ENCODE measurements at regions not wholly inside any gene's neighbourhood (a gene's known extent, or its start where the extent isn't known, plus 50 kb on each side); places are given as distances from the start of the nearest gene placed in this dataset.

DNA sequence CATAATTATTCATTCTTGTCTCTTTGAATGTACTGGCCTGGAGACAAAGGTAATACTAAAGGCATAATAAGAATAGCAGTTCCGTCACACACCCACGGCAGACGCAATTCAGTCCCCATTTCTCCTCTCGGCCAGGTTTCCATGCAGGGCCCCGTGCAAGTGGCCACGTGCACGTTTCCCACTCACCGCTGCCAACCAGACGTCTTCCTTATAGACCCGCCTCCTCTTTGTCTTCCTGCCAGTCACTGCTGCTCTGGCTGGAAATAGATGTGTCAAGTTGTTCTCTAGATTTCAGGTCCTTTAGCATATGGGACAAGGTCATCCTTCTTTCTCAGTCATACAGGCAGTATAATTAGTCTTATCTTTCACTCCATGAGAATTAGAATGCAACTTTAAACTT, 204.3 kb downstream of the SUCLA2 start:
- TF ChIP-seq EZH2 (IDR thresholded peaks at IDR 0.05; ENCODE audit: borderline replicate concordance) (no peak), EZH2phosphoT487 (IDR thresholded peaks at IDR 0.05; ENCODE audit: low read depth, severe bottlenecking, unreplicated experiment) (no peak)
- TF ChIP-seq, protein P1, sequence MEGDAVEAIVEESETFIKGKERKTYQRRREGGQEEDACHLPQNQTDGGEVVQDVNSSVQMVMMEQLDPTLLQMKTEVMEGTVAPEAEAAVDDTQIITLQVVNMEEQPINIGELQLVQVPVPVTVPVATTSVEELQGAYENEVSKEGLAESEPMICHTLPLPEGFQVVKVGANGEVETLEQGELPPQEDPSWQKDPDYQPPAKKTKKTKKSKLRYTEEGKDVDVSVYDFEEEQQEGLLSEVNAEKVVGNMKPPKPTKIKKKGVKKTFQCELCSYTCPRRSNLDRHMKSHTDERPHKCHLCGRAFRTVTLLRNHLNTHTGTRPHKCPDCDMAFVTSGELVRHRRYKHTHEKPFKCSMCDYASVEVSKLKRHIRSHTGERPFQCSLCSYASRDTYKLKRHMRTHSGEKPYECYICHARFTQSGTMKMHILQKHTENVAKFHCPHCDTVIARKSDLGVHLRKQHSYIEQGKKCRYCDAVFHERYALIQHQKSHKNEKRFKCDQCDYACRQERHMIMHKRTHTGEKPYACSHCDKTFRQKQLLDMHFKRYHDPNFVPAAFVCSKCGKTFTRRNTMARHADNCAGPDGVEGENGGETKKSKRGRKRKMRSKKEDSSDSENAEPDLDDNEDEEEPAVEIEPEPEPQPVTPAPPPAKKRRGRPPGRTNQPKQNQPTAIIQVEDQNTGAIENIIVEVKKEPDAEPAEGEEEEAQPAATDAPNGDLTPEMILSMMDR (IDR thresholded peaks at IDR 0.05; ENCODE audit: poor library complexity): no peak

All from hepatocyte (in vitro differentiated cells).